ENCODE measurements at regions not wholly inside any gene's neighbourhood (a gene's known extent, or its start where the extent isn't known, plus 50 kb on each side); places are given as distances from the start of the nearest gene placed in this dataset.

DNA sequence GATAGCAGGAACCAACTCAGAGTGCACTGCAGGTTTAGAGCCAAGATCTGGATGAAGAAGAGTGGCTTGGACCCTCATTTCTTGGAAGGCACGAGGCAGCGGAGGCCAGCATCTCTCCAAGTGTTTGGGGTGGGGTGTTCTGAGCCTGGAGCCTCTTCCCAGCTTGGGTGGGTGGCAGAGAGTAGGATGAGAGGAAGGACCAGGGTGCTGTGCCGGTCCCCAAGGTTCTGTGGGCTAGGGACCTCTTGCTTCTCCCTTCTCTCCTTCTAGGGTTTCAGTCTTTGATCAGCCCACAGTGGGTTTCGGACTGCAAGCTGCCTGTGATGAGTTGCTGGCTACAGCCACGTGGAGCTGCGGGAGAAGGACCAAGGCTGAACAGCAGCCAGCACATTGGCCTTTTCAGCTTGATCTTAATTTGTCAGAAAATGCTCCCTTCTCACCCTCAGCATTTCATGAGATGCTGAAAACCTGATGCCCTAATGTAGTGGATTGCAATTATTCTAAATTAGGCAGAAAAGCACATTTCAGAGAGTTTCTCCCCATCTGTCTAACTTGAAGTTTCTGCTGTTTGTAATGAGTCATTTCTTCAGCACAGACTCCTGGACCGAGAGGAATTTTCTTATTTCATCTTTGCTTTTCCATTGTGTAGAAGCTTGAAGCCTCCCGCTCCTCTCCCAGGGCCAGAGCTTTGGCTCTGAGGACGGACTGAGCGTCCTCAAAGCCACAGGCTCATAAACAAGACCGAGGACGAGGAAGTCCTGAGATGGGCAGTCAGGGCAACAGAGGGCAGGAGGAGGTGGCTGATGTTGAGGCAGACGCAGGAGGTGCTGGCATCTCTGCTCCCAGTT, 99.1 kb upstream of the HDAC4 start:
- no peak for DNase-seq

DNA sequence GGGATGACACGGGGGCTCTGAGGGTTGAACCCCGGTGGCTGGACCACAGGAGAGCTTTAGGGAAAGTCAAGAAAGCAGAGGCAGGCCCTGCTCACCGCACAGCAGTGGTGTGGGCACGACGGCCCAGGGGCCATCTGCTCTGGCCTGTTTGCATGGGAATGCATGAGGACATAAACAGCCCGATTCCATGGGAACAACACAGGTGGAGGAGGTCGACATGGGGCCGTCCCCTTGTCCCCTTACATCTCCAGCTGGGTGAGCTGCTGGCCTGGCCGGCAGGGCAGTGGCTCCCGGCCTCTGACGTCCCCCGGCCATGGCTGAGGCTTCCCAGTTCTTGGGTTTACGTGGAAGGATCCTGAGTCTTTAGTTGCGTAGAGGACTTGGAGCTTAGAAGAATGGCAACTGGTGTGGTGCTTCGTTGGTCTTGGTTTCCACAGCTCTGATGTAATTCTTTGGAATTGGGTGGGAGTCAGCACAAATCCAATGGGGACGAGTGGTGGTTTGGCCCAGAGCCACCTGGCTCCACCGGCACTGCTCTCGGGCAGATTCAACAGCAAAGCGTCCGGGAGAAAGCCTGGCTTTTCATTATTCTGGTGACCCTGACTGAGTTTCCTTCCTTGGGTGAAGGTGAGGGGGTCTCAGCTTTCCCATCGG, 98.3 kb upstream of the HDAC4 start:
- DNase-seq: no peak

DNA sequence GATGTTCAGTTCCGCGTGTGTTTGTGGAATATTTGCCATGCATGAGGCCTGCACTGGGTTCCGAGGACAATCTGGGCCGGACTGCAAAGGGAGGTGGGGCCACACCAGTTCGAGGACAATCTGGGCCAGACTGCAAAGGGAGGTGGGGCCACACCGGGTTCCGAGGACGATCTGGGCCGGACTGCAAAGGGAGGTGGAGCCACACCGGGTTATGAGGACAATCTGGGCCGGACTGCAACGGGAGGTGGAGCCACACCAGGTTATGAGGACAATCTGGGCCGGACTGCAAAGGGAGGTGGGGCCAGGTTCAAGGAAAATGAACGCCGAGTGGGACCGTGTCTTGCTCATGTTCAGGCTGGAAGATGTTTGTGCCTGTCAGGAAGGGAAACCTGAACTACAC, 97.8 kb upstream of the HDAC4 start:
- no peak for DNase-seq

DNA sequence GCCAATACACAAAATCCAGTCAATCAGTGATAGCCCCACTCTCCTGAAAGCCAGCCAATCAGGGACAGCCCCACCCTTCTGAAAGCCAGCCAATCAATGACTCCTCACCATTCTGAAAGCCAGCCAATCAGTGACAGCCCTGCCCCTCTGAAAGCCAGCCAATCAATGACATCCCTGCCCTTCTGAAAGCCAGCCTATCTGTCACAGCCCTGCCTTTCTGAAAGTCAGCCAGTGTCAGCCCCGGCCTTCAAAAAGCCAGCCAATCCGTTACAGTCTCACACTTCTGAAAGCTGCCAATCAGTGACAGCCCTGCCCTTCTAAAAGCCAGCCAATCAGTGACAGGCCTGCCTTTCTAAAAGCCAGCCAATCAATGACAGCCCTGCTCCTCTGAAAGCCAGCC, 95.9 kb upstream of the HDAC4 start:
- DNase-seq: no peak

DNA sequence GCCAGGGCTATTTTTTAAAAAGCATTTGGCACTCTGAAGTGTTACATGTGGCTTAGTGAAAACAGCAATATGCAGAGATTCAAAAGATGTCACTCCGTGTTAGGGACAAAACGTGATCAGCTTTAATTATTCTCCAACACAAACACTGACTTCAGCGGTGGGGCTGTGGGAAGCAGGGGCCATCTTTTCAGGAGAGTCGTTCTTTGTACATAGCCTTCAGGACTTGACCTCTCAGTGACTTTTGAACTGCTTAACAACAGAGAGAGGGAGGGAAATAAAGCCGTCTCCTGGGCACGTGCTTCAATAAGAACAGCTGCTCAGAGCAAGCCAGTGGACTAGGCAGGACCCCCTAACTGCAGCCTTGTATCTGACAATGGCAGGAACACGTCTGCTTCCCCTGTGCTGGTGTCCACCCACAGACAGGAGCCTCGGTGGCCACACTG, 95.0 kb upstream of the HDAC4 start:
- DNase-seq: no peak

DNA sequence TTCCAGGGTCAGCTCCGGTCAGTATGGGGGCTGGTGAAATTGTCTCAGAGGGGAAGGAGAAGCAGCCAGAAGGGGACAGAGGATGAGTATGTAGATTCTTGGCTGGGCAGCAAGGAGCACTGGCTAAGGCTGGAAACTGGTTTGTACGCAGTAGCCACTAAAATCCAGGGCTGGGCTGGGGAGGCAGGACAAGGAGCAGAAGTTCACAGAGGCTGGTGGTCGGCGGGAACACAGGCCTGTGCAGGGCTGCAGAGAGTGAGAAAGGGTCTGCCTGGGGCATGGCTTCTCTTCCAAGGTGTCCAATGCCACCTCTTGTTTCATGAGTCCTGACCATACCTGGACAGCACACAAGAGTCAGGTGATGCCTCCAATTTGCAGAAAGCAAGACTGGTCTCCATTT, 94.4 kb upstream of the HDAC4 start:
- no peak for DNase-seq

DNA sequence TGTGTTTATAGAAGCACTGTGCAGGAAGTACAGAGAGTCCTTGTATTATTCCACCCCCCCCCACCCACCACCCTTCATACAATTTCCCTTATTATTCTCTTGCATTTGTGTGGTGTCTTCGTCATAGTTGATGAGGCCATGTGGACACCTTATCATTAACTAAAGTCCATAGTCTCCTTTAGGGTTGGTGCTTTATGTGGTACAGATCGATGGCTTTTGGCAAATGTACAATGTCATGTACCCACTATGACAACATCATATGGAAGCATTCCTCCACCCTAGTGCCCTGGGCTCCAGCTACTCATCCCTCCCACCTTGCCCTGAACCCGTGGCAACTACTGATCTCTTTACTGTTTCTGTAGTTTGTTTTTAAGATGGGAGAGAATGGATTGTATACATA, 93.8 kb upstream of the HDAC4 start:
- no peak for DNase-seq

DNA sequence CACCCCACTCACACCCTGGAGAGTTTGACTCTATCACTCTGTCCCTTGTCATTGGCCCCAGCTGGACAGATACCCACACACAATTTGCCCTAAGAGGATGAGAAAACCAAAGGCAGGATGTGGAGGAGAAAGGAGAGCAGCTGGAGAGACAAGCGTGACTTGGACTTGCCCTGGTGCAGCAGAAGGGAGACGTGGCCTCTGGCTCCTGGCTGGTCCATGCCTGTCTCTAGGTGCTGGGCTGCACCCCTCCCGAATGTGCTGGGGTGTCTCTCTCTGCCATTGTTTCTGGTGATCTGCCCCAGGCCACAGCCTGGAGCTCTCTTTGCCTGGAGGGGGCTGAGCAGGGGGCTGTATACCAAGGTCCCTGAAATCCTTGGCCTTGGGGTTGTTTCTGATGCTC, 88.7 kb upstream of the HDAC4 start:
- no peak for DNase-seq

DNA sequence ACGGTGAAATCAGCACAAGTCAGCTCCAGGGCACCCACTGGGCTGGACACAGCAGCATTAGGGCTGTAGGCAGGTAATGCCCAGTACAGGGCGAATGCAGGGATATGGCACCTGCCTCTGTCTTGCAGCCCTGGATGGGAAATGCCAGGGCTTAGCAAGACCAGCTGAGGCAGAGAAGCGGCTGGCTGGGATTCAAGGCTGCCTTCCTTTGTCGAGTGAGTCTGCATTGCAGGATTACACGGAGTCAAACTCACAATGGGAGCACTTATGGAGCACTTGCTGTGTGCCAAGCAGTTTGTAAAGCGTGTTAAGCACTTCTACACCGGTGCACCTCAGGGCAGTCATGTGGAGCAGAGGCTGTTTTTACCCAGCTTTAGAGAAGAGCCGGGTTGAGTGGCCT, 87.3 kb upstream of the HDAC4 start:
- DNase-seq: no peak

DNA sequence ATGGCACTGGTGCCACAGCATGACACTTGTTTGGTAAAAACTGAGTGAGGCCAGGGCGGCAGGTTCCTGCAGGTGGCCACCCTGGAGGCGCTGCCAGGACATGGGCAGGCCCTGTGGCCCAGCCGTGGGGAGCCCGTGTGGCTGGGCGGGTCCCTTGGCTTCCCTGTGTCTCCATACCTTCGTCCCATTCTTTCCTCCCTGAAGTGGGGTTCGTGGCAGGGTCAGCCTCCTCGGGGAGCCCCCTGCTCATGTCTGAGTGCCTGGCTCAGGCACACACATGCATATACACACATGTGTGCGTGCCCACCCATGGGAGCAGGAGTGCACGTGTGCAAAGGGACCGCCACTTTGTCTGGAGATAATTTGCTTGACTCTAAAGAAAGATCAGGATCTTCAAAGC, 86.5 kb upstream of the HDAC4 start:
- no peak for DNase-seq

DNA sequence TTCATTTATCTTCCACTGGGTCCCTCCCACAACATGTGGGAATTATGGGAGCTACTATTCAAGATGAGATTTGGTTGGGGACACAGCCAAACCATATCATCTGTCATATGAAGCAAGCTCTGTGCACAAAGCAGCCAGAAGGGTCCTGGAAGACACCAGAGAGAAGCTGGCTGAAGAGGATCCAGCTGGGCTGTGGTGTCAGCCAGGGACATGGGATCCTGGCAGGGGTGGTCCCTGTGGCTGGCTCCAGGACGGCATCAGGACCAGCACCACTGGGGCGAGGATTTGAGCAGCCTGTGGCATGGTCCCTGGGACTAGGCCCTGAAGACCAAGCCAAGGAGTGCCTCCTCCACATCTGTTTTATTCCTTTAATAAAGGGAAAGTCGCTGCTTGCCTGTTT, 84.8 kb upstream of the HDAC4 start:
- DNase-seq: no peak

DNA sequence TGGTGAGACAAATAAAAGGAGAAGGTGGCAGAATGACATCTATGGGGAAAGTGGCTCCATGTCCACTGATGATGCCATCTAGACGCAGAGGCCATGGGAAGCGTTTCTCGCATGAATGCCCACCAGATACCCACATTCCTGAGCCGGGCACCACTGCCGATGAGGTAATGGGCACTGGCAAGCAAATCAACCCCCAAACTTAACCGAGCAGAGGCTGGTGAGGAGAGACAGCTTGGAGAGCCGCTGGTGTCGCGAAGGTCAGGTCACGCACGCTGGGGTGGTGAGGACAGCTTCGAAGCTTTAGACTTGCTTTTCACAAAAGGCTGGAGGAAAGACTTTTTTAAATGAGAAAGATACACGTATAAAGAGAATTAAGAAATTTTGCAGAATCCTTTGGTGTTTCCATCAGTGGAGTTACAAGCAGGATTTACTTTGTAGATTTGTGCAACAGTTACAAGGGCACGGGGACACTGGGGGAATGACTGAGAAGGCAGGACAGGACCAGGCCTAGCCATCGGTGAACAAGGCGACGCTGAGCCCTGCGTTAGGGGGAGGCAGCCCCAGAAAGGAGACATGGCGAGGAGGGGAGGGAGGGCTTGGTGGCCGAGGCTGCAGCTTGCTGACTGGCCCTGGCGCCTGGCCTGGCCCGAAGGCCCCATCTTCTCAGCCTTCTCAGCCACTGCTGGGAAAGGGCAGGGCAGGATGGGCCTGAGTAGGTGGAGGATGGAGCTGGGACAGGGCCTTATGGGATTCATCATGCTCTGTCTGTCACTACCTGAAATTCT, 83.9 kb upstream of the HDAC4 start:
- DNase-seq: no peak

DNA sequence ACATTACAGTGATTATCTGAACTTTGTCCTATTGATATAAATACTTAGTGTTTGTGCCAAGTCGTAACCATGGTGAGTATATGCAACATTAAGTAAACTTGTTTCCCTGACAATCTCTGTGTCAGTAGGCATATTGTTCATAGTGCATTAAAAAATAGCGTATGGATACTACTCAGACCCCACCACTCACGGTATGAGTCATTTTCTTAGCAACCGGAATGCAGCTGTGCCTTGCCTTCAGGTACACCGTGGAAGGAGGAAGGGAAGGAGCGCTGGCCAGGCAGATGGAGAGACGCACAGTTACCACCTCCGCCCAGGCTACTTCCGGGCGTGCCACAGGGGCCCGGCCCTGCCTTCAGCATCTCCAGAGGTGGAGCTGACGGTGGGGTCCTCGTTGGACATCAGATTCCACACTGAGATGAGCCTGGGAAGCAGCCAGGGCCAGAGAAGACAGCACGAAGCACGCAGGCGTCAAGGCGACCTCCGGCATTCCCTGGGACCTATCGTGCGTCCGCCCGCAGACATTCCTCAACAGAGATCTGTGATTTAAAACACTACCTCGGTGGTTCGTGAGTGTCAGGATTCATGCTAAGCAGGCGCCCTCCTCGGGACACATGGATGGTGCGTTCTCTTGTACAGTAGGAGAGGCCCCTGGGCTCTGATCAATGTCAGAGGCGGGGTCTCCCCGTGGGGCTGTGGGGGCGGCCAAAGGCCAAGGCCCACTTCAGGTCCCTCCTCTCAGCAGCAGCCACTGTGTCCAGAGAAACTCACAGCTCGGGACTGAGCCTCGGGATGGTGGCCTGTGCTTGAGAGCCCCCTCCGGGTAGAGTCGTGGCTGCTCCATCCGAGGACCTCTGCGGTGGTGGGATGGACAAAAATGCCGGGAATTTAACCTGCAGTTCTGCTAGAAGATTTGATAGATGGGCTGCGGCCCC, 82.2 kb upstream of the HDAC4 start:
- no peak for DNase-seq

DNA sequence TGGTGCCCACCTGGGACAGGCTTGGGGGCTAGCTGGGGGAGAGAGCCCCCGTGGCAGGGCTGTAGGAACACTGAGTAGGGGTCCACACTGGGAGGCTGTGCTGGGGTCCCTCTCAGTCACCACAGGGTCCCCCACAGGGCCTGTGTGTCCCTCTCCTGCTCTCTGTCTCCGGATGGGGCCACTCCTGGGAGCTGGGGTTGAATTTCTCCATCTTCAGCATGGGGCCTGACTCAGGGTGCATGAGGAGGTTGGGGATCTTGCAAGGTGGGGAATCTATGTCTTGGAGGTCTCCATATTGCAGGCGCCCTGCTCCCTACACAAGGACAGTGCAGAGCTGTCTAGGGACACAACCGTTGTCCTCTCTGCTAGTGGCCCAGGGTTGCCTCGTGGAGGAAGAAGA, 78.7 kb upstream of the HDAC4 start:
- DNase-seq: no peak

DNA sequence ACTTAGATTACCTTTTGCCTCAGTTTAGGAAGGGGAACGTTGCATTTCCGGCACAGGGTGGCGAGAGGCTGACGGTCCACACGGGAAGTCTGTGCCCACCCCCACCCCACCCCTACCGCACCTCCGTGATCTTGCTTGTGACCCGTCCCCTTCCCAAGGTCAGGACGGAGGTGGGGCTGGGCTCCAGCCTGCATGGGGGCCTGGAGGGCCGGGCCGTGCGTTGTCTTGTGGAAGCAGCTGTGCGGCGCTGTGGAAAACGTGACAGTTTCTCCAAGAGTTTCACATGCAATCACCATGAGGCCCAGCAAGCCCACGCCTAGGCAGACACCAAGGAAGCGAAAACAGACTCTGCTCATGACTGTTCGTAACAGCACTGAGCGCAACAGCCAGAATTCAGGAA, 76.8 kb upstream of the HDAC4 start:
- DNase-seq: no peak

DNA sequence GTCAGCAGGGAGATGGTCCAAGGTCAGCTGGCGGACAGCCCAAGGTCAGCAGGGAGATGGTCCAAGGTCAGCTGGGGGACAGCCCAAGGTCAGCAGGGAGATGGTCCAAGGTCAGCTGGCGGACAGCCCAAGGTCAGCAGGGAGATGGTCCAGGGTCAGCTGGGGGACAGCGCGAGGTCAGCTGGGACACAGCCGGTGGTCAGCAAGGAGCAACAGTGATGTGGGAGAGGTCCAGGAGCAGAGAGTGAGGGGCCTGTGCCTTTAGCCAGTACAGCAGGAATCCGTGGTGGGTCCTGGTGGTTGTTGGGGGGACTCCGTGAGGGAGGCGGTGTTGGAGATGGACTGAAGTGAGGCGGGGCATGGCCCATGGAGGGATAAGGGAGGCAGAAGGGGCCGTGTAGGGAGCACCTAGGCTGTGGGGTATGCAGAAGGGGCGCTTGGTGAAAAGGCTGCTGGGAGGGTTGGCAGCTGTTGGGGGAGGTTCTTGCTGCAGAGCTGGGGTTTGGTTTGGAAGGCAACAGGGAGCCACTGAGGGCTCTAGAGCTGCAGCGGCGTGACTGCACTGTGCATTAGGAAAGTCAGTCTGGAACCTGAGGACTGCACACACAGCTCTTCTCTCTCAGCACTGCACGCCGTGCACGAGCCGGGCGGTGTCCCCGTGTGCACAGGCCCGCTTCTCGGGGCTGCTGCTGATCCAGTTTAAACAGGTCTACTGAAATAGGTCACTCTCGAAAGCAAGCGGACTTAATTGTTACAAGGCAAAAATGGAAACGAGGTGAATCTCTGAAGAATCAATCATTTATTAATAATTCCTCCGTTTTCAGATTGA, 76.2 kb upstream of the HDAC4 start:
- DNase-seq: no peak

DNA sequence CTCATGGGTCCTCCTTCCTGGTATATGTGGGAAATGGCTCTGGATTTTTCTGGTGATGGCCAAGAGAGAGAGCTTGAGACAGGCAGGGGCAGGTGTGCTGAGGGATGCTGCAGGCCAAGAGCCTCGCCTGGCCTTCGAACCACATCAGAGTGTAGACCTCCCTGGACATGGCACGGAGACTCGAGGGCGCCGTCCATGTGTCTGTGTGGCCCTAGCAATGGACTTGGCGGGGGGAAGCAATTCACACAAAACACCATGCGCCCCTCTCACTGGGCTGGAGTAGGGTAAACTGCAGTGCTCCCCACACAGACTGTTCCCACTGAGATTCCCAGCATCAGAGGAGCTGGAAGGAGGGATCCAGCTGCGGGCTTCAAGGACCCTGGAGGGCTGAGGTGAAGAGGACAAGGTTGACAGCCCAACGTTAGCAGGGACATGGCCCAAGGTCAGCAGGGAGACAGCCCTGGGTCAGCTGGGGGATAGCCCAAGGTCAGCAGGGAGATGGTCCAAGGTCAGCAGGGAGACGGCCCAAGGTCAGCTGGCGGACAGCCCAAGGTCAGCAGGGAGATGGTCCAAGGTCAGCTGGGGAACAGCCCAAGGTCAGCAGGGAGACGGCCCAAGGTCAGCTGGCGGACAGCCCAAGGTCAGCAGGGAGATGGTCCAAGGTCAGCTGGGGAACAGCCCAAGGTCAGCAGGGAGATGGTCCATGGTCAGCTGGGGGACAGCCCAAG, 75.4 kb upstream of the HDAC4 start:
- no peak for DNase-seq

DNA sequence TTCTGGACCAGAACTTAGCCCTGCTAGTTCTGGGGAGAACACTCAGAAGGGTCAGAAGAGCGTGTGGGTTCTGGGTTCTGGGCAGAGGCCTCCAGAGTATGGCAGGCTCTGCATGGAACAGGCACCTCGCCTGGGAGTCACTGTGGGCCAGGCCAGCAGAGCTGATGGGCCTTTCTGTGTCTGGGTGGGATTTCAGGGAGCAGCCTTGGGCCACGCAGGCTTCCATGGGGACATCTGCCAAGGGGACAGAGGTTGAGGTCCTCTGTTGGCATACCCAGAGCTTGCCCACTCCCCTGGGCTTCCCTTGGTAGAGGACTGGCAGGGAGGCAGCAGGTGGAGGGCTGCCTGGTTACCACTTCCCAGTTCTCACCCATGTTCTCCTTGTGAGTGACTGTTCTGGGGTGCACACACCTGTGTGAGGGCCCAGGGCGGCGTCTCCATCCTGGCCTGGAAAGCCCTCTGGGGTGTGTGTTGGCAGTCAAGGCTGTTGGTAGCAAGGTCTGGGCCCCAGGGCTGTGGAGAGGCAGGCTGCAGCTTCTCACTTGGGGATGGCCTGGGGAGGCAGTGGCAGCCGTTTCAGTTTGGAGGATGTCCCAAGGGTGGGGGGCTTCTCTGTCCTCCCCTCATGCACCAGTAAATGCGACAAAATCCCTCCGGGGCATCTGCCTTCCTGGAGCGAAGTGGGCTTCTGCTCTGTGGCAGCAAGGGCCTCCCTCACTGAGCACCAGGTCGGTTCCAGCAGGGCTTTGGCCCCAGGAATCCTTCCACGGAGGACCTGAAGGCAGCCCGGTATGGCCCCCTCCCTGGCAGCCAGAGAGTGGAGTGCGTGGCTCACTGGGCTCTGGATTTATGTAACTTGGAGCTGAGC, 74.6 kb upstream of the HDAC4 start:
- DNase-seq: no peak

DNA sequence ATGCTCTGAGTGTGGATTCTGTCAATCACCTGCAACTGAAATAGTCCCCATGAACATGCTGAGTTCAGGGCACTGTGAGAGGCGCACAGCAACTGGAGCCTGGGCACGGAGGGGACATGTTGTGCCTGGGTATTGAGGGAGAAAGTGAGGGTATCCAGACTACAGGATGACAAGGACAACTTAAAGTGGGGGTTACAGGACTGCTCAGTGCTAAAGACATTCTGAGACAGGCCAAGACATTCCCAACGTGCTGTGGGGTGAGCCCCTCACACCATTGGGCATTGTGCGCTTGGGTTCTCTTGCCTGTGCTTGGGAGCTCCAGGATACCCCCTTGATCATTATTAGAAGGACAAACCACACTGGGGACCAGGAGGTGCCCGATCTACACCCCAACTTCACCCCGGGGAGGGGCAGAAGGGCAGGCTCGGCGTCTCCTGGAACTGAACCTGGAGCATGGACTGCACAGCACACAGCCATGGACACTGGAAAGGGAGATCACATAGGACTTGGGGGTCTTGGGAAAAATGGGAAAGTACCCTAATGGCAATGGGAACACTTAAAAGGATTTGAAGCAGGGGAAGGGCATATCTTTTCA, 72.5 kb upstream of the HDAC4 start:
- DNase-seq: no peak

Data from KG1 (cell line).